Heart left ventricle (tissue), 16 donors: ENCODE measurements at regions not wholly inside any gene's neighbourhood (a gene's known extent, or its start where the extent isn't known, plus 50 kb on each side); places are given as distances from the start of the nearest gene placed in this dataset.

Source experiments
- ATAC-seq, 4 donors: fragments of 200-7000 bp; cut with Tn5 transposase; one replicate each; pipeline ENCODE4 v1.9.1; 2020 to 2022; ENCODE audit warnings: moderate library complexity in 4 of 4, mild to moderate bottlenecking in 3 of 4, moderate number of reproducible peaks in 1 of 4
- DNase-seq, 5 donors: peaks; one replicate each; pipeline ENCODE4 v3.0.0-alpha.2; 2020
- H3K27ac ChIP-seq, 12 donors: fragments of 200-600 bp; sonication (generic) in 4 of 12; one replicate each; pipeline versions ENCODE4 v1.5.0 to v1.8.0; 2016 to 2022; ENCODE audit warnings: mild to moderate bottlenecking in 2 of 12
- H3K27me3 ChIP-seq, 9 donors: fragments of 200-600 bp; sonication (generic) in 2 of 9; one replicate each; pipeline versions ENCODE4 v1.5.1 to v1.8.0; 2016 to 2022; ENCODE audit warnings: mild to moderate bottlenecking in 3 of 9
- H3K36me3 ChIP-seq, 9 donors: fragments of 200-600 bp; sonication (generic) in 2 of 9; one replicate each; pipeline versions ENCODE4 v1.5.0 to v1.8.0; 2018 to 2022; ENCODE audit warnings: mild to moderate bottlenecking in 2 of 9
- H3K4me1 ChIP-seq, 12 donors: fragments of 200-600 bp; sonication (generic) in 4 of 12; one replicate each; pipeline versions ENCODE4 v1.5.0 to v1.8.0; 2016 to 2022; ENCODE audit warnings: mild to moderate bottlenecking in 3 of 12
- H3K4me3 ChIP-seq, 12 donors: fragments of 200-600 bp; sonication (generic) in 4 of 12; one replicate each; pipeline versions ENCODE4 v1.5.0 to v1.8.0; 2017 to 2022; ENCODE audit warnings: mild to moderate bottlenecking in 9 of 12, moderate library complexity in 4 of 12
- H3K9me3 ChIP-seq, 12 donors: fragments of 200-600 bp; sonication (generic) in 4 of 12; one replicate each; pipeline versions ENCODE4 v1.5.0 to v1.8.0; 2016 to 2022; ENCODE audit warnings: mild to moderate bottlenecking in 1 of 12
- CTCF ChIP-seq, 12 donors: fragments of 200-600 bp; sonication (generic) in 4 of 12; IDR thresholded peaks; one replicate each; pipeline versions ENCODE4 v1.5.0 to v1.8.0; 2018 to 2022; ENCODE audit warnings: antibody characterized with exemption in 12 of 12, mild to moderate bottlenecking in 5 of 12
- POLR2A ChIP-seq, 2 donors: fragments of 450-650 bp; IDR thresholded peaks; one replicate each; pipeline ENCODE4 v1.6.1; 2017; ENCODE audit warnings: antibody characterized with exemption in 2 of 2, mild to moderate bottlenecking in 2 of 2, moderate library complexity in 2 of 2
- WGBS, 4 donors: extraction: QIAGEN DNeasy Blood & Tissue Kit in 2 of 4; methylation state at CpG; one replicate each; pipeline versions ENCODE4 v1.1.5 to v1.1.7; 2013 to 2018; 5-methylcytosine and 5-hydroxymethylcytosine counted together
- intact Hi-C, 10 donors: fragments of 100-400 bp; cut with DNase I; formaldehyde crosslinking; loops; one replicate each; pipeline versions ENCODE4 v1.11.1 to v1.14.2; 2022
- donor health status: ischemic (EF 13 %, LVEDD 7.1; RV severe dilation, severe dysfunction).
- donor health status: healthy with polysubstance abuse.
- donor health status: DM: no; HTN: yes; CAD: no.
- donor health status: DM: no; HTN: no; CAD: no.
- donor health status: ischemic (EF 25% LVEDD 6.9; RV normal size, moderate dysfunction).
- donor health status: ischemic (EF 25% LVEDD 5.7; RV mildly dilated, moderate dysfunction).
- donor health status: healthy.
- donor health status: DM: yes; HTN: yes; CAD: no.
- donor health status: ischemic (EF 35%, LVEDD 5.7; RV mildly dilated, moderate dysfunction).
- donor health status: nonischemic (EF 11% LVEDD 7.7; RV severe dilation, severe dysfunction).
- donor health status: DM: yes; HTN: yes; CAD: no.
- donor health status: PGD.
- donor health status: ischemic (EF 29% LVEDD 5.4; RV normal size, mild dysfunction).
- donor health status: nonischemic (EF 23%, LVEDD 6.1; RV moderate dilation, normal function).

- Histone ChIP-seq H3K4me1 (no peaks in the 10 kb centered on the region), H3K27ac (no peak overlapping the region), H3K9me3 (no peaks in the 10 kb centered on the region), H3K27me3 (no peaks in the 10 kb centered on the region), H3K36me3 (no peaks in the 10 kb centered on the region), H3K4me3 (no peak overlapping the region)
- no peak for DNase-seq
- no peak for ATAC-seq
- no peak for TF ChIP-seq CTCF (IDR thresholded peaks at IDR 0.05)
- TF ChIP-seq POLR2A (IDR thresholded peaks at IDR 0.05): no peak
- 82 to 90% (median 83%) methylated on average over 4 of the region's 4 CpGs for WGBS, 4 donors
- intact Hi-C loops: no loop called here
Measured at GRCh38 chr4:158374318-158374717, 147.4 kb upstream of the RXFP1 start.

GRCh38 chr4:158376106-158376840, 145.4 kb upstream of the RXFP1 start:
- H3K4me3 ChIP-seq: no peak overlapping the region
- intact Hi-C loops: no loop called here
- no peak overlapping the region for H3K27ac ChIP-seq
- no peaks in the 10 kb centered on the region for H3K9me3 ChIP-seq
- no peaks in the 10 kb centered on the region for H3K36me3 ChIP-seq
- DNase-seq (no peak), ATAC-seq (no peak)
- WGBS, 4 donors: 70 to 77% (median 71%) methylated on average over 4 of the region's 4 CpGs
- TF ChIP-seq POLR2A (IDR thresholded peaks at IDR 0.05): no peak
- TF ChIP-seq CTCF (IDR thresholded peaks at IDR 0.05): no peak
- H3K27me3 ChIP-seq: no peaks in the 10 kb centered on the region
- no peaks in the 10 kb centered on the region for H3K4me1 ChIP-seq

GRCh38 chr4:158384414-158384813, 137.3 kb upstream of the RXFP1 start:
- ATAC-seq (no peak), DNase-seq (no peak)
- Histone ChIP-seq H3K27me3 (no peaks in the 10 kb centered on the region), H3K36me3 (no peaks in the 10 kb centered on the region), H3K9me3 (no peaks in the 10 kb centered on the region), H3K27ac (no peak overlapping the region), H3K4me1 (no peaks in the 10 kb centered on the region), H3K4me3 (no peak overlapping the region)
- no peak for TF ChIP-seq POLR2A (IDR thresholded peaks at IDR 0.05)
- no peak for TF ChIP-seq CTCF (IDR thresholded peaks at IDR 0.05)
- WGBS, 4 donors: 81 to 89% (median 83%) methylated on average over 1 of the region's 1 CpG
- intact Hi-C loops: no loop called here

GRCh38 chr4:158395343-158395742, 126.3 kb upstream of the RXFP1 start:
- no peaks in the 10 kb centered on the region for H3K27me3 ChIP-seq
- H3K9me3 ChIP-seq: peaks cover 0 to 7% (median 0%) of the 10 kb centered on the region in 12 donors
- no peak for DNase-seq
- no peak overlapping the region for H3K27ac ChIP-seq
- no peak for ATAC-seq
- 72 to 90% (median 81%) methylated on average over 3 of the region's 3 CpGs for WGBS, 4 donors
- TF ChIP-seq POLR2A (IDR thresholded peaks at IDR 0.05) (no peak), CTCF (IDR thresholded peaks at IDR 0.05) (no peak)
- no peaks in the 10 kb centered on the region for H3K4me1 ChIP-seq
- no peak overlapping the region for H3K4me3 ChIP-seq
- no peaks in the 10 kb centered on the region for H3K36me3 ChIP-seq
- intact Hi-C loops: no loop called here
